Left hindlimb (tissue), 1 donor: ENCODE measurements at regions not wholly inside any gene's neighbourhood (a gene's known extent, or its start where the extent isn't known, plus 50 kb on each side); places are given as distances from the start of the nearest gene placed in this dataset.

Experiments
- DNase-seq: peaks from one replicate; pipeline ENCODE4 v3.0.0-alpha.2; 2018

DNA sequence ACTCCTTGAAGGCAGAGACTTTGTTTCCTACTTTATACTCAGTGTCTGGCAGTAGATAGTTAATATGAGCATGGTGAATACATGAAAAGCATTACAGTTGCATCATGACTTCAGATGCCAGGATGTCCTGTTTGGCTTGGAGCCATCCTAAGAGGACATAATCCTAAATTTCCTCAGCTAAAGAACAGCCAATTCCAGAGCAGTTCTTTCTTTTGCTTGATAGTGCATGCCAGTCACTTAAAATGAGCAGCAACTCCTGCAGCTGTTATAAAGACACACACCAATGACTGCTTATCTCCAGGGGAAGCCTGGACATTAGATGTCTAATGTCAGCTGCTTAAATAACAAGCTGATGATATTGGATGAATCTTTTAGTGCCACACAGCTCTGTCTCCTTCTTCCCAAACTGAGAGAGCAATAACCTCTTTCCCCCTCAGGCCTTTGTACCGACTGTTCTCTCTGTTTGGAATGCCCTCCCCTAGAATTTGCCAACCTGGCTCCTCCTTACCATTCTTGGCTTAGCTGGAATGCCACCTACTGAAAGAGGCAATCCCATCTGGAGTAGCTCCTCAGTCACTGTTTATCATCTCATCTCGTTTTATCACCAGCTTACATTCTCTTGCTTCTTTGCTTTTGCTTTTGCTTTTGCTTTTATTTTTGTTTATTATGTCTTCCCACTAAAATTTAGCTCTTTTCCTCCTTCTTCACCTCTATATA lies 100.8 kb upstream of the USP38 start:
- no peak for DNase-seq

GRCh38 chr4:143084566-143084965 lies 100.2 kb upstream of the USP38 start:
- no peak for DNase-seq

DNA sequence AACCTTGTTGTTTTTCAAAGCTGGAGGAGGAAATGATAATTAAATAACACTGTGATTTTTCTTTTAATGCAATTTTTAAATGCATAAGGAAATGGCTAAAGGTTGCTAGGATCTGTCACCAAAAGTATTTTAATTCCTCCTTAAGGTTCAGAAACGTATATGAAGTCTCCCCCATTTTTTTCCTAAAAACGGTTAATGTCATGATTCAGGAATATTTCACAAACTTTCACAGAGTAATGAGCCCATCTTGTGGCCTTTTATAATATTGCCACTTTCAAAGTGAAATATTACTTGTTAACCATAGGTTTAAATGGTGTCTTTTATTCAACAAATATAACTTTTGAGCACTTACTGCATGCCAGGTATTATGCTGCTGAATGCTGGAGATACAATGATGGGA lies 99.5 kb upstream of the USP38 start:
- DNase-seq, result no peak

DNA sequence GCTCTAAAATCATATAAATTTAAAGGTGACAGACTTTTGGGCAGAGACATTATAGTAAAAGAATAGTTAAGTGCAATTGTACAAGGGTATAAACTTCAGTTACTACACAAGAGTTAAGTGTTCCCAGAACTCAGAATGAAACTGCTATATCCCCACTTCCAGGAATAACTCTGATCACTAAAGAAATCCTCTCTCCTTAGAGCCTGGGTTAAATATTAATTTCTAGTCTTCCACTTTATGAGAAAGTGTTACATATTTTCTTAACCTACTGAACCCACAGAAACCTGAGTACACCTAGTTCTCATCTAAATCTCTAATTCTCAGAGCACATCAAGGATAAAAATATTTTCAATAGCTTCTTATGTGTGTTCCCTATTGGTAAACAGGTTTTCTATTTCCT lies 99.1 kb upstream of the USP38 start:
- no peak for DNase-seq

- DNase-seq, result no peak
Measured at GRCh38 chr4:143089291-143089690, 95.4 kb upstream of the USP38 start.

DNA sequence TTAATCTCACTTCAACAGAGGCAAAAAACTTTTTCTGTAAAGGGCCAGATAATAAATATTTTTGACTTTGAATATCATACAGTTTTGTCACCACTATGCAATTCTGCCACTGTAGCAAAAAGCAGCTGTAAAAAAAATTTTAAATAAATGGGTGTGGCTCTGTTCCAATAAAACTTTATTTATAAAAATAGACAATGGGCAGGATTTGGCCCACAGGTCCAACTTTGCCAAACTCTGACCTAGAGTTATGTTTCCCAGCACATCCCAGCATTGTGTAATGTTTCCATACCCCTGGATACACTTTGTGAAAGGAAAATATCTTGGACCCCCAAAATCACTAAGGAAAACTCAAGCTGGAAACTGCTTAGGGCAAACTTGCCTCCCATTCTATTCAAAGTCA lies 94.9 kb upstream of the USP38 start:
- no peak for DNase-seq

- DNase-seq, result no peak
Measured at GRCh38 chr4:143091862-143092261, 92.9 kb upstream of the USP38 start.

- DNase-seq, result no peak
Measured at GRCh38 chr4:143095447-143095846, 89.3 kb upstream of the USP38 start.

DNA sequence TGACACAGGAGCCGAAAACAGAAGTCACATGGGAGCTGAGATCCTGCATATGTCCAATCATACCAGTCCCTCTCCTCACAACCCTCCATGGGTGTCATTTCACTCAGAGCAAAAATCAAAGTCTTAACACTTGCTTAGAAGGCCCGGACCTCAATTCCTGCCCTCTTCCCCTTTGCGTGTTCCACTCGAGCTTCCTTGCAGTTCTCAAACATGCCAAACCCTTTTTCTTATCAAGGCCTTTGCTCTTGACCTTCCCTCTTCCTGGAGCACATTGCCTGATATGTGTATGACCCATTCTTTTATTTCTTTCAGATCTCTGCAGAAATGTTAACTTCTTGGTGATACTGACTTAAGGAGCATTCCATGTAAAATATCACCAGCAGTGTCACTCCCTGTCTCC lies 87.0 kb upstream of the USP38 start:
- DNase-seq, result no peak

DNA sequence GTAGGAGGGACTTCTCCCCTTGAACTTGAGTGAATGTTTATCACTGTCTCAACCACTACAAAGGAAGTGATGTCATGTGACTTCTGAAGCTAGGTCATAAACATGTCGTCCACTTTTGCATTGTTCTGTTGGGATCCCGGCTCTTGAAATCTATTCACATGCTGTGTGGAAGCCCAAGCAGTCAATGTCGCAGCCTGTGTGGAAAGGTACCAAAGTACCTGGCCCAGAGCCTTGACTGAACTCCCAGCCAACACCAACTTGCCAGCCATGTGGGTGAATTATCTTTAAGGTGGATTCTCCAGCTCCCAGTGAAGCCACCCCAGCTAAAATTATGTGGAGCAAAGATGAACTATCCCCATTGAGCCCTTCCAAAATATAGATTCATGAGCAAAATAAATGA lies 85.0 kb upstream of the USP38 start:
- no peak for DNase-seq

DNA sequence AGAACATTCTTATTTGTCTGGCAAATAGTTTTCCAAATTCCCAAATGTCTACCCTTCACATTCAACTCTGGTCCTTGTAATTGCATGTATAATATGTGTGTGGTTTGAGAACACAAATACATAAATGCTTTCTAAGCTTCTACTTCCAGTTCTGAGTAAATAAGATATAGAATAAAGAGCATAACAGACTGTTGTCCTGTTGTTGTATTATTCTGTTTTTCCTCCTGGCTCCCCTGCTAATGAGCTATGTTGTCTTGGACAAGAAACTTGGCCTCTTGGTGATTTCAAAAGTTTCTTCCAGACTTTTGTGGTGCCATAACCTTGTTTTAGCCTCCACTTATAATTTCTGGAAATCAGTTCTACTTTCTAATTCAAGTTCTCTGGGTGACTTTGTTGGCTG lies 75.3 kb upstream of the USP38 start:
- no peak for DNase-seq

GRCh38 chr4:143118663-143119062 lies 66.1 kb upstream of the USP38 start:
- no peak for DNase-seq

DNA sequence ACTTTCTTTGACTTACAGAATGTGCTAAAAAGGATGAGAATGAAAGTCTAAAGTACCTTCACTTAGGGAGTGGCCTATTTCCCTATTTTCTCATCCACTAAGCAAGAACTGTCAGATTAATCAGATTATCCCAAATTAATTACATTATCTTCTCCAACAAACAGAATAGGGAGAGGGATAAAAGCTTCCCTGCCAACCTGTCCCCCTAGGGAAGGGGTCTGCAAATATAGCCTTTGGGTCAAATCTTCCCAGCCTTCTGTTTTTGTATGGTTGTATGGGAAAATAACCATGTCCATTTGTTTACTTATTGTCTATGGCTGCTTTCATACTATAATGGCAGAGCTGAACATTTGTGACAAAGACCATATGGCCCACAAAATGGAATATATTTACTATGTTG lies 57.1 kb upstream of the USP38 start:
- no peak for DNase-seq

DNA sequence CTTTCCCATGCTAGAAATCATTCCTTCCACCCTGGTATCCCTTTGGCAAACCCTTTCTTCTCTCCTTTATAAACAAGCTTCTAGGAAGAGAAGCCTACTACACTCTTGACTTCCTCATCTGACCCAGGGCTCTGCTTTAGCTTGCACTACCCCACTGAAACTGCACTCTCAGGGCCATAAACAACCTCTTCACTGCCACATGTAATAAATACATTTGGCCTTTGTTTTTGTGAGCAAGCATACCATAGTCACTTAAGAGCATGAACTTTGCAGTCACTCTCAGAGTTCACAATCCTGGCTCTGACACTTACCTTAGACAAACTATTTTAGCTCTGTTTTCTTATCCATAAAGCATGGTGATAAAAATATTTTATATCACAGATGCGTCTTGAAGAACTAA lies 50.7 kb upstream of the USP38 start:
- DNase-seq, result no peak
